HG03064 (cell line): ENCODE measurements at regions not wholly inside any gene's neighbourhood (a gene's known extent, or its start where the extent isn't known, plus 50 kb on each side); places are given as distances from the start of the nearest gene placed in this dataset.

Source experiments
- ATAC-seq: cut with Tn5 transposase; IDR thresholded peaks from one replicate; pipeline ENCODE4 v1.9.1; 2021; ENCODE audit warnings: low read depth; ENCODE audit not compliant: unreplicated experiment

DNA sequence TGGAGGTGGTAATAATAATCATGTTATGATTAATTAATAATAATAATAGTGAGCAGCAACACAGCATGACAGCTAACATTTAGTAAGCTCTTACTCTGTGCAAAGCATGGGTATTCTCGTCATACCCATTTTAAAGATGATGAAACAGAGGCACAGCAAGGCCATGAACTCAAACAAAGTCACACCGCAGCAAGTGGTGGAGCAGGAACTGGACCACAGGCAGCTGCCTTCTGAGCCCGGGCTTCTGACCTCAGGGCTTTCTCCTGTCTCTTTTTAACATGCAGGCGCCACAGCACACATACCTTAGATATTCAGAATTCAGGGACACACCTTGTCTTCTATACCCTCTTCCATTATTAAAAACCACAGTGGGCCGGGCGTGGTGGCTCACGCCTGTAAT is 50.7 kb upstream of the SPATA12 start:
- ATAC-seq: no peak

DNA sequence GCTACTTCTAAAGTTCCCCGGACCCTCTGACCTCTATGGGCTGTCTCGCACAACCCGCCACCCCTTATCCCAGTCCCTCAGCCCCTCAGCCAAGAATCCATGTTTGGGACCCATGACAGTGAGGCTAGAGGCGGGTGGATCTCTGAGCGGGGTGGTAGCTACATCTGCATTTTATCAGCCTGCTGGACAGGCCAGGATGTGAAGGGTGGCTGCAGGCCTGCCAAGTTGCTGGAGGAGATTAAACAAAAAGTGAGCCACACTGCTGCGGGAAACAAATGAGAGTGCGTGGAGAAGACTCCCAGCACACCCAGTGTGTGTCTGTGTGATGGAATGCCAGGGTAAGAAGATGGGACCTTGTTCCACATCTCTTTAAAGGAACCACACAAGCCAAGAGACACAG is 51.1 kb upstream of the SPATA12 start:
- ATAC-seq: no peak

DNA sequence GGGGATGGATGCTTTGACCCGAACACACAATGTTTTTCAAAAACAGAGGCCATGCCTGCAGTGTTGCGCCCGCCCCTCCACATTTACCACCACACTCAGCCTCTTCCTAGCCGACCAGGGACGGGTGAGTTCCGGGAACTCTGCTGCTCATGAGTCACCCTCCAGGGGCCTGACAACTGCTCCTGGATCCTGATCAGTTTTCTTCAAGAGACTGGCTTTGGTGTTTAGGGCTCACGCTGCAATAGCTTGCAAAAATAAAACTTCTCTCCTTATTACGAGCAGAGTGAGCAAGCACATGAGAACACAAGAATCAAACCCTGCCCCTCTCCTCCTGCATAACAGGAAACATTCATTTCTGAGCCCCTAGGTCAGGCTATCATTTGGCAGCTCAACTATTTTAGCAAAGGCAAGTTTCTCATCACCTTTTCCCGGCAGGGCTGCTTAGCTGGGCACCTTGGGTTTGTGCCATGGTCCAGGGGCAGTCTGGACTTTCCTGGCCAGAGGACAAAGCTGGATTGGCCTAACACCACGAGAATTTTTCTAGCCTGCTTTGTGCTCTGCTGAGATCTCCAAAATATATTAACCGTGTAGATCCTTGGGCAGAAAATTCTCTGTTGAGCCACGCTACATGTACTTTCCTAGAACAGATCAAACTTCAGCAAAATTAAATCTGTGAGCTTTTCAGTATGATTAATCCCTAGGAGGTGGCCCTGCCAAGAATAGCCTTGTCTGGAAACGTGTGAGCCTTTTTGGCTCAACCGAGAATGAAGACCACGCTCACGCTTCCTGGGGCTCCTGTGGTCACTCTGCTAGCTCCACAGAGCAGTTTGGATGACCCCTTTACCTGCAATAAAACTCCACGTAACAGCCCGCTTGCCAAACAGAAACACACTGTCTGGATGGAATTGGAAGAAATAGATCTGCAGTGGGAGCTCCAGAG is 52.7 kb upstream of the SPATA12 start:
- no peak for ATAC-seq

DNA sequence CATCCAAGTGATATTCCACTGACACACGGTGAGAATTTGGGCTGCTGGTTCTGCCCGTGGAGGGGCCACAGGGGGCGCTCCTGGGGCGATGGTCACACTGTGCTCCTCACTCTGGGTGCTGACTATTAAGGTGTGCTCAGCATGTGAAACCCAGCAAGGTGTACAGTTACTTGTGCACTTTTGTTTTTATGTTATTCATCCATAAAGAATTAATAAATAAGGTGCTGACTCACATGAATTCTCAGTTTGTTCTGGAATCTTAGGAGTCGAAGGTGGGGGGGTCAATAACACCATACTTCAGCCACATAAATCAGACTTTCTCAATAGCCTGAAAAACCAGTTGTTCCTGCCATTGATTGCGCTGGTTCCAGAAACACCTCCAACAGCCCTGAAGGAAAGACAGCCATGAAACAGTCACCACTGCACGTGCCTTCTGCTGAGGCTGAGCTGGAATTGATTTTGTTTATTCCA is 53.5 kb upstream of the SPATA12 start:
- ATAC-seq: no peak

DNA sequence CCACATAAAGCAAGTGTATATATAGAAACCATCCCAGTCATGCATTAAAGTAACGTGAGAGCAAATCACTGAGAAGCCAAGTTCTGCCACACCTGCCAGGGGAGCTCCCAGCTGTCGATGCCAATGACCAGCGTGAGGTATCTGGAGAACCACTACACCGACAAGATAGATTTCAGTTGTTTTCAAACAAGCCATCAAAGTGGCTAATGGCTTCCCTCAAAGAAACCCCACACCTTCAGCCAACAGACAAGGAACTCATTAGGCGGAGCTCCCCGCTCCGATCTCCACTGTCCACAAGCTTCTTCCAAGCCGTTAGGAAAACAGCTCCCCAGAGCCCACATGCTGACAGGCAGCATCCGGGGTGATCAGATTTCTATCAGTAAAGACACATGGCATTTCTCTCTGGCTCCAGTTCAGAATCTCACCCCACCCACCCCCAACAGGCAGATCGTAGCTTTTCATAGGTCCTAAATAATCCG is 54.2 kb upstream of the SPATA12 start:
- ATAC-seq: no peak

DNA sequence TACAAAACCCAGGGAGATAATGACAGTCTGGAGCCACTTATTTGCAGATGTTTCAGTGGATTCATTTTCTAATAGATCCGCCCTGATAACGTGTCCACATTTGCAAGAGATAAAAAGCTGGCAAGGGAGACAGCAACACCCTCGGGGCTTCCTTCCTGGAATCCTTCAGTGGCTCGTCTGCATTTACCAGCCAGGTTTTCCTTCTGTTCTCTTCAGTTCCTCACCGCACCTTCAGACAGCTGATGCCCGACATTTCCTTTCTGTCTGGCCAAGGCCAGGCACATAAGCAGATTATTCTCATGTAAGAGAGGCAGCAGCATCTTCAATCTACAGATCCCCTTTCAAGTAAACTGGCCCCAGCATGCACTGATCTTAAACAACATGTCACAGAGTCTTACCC is 56.2 kb upstream of the SPATA12 start:
- ATAC-seq: no peak

DNA sequence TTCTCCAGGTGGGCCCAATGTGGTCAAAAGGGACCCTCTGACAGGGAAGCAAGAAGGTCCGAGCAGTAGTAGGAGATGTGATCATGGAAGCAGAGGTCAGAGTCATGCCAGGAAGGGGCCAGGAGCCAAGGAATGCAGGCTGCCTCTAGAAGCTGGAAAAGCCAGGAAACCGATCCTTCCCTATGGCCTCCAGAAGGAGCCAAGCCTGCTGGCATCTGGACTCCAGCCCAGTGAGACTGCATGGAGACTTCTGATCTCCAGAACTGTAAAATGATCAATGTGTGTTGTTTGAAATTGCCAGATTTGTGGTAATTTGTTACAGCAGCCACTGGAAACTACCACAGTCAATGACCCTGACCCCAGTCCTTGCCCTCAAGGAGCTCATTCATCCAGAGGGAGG is 56.8 kb upstream of the SPATA12 start:
- ATAC-seq: no peak

DNA sequence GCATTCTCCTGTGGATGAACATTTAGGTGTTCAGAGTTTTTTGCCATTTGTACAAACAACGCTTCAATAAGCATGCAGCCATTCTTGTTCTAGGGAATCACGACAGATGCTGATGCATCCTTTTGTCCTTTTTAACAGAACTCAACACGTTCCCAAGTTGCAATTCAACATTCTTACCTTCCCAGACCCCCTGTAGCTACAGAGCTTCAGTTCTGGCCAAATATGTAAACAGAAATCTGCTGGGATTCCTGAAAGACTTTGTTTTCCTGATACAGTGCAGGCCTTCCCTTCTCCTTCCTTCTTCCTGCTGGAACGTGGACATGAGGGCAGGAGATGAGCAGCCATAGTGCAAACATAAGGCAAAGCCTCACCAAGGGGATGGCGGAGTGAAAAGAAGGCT is 59.1 kb upstream of the SPATA12 start:
- no peak for ATAC-seq

DNA sequence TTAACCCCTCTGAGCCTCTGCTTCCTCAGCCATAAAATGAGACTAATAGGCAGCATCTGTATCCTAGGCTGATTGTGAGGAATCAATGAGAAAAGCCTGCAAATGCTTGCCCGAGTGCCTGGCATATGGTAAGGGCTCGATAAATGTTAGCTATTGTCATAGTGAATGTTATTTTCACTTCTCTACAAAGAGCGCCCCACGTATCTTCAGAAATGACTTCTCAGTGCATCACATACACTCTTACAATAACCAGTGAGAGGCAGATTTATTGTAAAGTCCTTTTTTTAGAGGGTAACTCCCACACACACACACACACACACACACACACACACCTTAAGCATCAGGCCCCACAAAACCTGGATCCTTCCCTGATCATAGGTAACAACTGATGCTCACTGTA is 60.5 kb upstream of the SPATA12 start:
- ATAC-seq: no peak

DNA sequence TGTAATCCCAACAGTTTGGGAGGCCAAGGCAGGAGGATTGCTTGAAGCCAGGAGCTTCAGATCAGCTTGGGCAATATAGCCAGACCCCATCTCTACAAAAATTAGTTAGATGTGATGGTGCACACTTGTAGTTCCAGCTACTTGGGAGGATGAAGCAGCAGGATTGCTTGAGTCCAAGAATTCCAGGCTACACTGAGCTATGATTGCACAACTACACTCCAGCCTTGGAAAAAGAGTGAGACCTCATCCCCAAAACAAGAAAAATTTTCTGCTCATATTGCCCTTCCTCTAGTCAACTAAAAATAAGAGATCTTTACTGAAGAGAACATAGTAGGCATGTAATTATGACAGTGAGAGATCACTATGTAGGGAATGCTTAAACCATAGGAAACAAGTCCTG is 60.9 kb upstream of the SPATA12 start:
- no peak for ATAC-seq

DNA sequence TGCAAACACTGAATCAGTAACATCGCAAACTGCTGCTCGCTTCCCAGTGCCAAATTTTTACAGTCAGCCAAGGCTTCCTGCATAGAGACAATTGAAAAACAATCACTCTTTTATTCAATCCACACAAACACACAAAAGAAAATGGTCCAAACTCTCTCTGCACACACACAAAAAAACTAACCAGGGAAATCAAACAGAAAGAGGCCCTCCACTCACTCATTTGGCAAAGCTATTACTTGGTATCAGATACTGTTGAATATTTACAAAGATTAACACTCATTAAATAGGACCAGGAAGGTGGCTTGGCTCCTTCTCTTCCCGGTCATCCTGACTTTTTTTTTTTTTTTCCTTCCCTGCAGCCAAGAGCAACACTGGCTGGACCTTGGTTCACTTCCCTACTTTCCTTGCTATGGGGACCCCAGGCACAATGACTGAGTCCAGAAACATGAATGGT is 62.4 kb upstream of the SPATA12 start:
- ATAC-seq: no peak

DNA sequence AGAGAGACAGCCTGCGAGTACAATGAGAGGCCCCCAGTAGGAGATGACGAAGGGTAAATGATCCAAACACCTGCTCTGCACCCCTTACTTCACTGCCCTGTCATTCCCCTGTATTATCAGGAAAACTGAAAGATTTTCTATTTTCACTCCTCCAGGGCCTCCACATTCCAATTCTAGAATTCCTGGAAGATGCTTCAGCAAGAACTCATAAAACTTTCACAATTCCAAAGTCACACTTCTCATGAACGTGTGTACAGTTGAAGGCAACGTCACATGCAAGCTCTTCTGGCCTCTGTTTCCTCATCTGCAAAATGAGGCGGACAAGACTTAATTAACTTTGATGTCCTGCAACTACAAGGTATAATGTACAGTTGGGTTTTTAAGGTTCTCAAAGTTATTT is 62.8 kb upstream of the SPATA12 start:
- ATAC-seq: no peak

DNA sequence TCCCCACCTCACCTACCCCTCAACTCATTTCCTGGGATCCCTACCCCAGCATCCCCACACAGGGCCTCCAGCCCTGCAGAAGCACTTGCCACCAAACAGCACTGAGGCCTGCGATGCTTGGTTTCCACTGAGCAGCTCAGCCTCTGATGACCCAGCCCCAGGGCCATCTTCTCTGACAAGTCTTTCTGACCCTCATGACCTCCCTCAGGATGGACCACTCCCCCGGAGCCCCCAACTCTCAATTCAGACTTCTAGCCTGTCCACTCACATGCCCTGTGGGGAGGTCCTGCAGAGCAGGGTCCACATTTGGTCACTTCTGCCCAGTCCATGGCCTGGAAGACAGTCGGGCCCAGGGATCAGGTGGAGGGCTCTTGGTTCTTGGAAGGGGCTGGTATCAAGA is 63.4 kb upstream of the SPATA12 start:
- ATAC-seq: no peak

DNA sequence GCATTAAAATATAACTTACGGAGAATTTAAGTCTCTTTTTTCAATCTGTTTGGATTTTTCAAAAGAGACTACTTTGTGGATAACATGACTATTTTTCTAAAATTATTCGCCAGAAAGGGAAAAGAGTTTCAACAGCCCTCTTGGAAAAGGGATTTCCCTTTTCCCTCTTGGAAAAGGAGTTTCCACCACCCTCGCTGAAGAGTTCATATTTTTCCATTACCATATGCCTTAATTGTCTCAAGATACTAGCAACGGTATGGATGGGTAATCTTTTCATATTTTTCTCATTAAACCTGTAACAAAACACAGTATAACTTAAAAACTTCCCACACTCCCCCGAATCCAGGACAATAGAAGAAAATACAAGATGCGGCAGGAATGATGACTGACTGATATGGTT is 66.1 kb upstream of the SPATA12 start:
- ATAC-seq: no peak

DNA sequence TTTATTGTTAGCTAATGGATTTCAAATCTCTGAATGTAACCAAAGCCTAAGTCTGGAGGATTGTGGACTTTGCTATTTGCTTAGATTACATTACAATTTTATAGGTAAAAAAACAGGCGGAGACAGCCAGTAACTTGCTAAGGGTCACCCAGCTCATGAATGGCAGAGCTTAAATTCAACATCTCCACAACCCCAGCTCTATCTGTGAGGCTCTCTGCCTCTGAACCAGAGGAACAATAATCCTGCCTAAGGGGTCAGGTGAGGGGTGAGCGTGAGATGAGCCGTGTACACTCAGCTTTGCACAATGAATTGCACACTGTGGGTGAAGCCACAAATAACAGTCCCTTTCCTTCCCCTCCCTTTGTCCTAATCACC is 69.8 kb upstream of the SPATA12 start:
- no peak for ATAC-seq

DNA sequence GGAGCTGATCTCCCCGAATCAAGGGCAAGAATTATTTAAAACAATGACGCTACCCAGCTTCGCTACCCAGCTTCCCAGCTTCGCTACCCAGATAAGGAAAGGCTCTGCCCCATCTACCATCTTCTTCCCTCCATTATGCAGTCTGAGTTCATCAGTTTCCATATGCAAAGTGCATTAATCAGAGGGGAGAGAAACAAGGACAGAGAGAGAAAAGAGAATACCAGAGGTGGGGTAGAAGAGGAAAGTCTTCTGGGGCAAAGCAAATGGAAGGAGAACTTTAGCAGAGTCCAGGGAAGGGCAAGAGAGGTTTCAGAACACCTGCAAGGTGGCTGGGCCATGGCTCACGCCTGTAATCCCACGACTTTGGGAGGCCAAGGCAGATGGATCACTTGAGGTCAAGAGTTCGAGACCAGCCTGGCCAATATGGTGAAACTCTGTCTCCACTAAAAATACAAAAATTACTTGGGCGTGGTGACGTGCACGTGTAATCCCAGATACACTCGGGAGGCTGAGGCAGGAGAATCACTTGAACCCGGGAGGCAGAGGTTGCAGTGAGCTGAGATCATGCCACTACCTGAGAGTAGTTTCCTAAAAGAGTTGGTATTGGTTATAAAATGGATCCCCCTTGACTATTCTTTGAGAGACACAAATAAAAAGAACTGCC is 70.4 kb upstream of the SPATA12 start:
- ATAC-seq: no peak

DNA sequence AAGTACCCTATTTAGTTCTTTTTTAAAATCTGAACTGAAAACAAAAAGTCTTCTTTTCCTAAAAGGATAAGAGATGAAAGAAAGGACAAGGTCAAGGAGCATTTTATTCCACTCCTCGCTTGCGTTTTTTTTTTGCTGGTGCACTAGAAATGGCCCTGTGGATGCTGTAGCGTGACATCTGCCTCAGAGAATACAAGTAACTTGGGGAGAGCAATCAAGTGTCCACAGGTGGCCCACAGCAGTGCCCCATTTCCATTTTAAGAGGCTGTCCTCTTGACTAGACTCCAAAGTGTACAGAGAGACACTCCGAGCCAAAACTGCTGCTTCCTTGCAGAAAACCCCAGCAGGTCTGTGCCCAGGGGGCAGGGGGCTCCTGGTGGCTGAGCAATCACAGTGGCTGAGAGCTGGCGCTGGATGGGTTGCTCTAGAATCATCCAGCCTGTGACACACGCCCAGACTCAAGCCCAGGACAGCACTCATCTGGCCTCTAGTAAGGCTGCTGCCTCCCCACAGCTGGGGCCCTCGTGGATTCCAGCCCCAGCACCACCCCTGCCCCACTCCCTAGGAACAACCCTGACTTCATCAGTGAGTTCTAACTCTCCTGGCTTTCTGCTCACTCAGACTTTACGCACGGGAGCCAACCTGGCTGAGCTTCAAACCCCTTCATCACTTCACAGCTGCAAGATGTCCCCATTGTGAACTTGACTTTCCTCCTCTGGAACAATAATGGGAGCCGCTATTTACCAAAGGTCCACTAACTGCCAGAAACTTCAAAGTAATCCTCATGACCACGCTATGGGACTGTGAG is 71.1 kb upstream of the SPATA12 start:
- peak; percentile 23 for ATAC-seq

DNA sequence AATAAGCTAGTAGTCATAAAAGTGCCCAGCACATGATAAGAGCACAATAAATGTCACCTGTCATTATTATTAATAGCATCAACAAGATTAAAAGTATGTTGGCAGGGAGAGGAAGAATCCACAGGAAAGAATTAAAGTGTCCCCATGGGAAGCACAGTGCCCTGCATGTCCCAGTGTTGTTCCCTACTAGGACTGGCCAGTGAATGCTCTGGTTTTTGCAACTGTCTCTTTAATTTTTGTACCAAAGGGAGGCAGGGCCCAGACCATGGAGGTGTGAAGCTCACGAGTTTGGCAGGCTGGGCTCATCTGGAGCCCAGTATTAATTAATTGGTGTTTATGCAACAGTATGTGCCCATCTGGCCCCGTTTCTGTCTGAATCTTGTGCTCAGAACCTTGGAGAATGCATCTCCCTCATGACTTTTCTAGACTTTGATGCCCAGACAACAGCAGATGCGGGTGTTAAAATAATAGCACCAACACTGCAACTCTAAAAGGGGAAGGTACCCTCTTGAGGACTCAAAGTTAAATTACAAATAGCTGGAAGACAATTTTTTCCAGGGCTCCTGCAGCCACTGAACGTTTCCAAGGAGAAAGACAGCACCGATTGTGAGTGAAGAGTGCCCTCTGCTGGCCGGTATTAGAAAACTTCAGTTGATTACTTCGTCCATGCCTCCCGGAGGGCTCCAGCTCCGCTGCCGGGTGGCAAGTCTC is 71.9 kb upstream of the SPATA12 start:
- peak; percentile 67 for ATAC-seq

DNA sequence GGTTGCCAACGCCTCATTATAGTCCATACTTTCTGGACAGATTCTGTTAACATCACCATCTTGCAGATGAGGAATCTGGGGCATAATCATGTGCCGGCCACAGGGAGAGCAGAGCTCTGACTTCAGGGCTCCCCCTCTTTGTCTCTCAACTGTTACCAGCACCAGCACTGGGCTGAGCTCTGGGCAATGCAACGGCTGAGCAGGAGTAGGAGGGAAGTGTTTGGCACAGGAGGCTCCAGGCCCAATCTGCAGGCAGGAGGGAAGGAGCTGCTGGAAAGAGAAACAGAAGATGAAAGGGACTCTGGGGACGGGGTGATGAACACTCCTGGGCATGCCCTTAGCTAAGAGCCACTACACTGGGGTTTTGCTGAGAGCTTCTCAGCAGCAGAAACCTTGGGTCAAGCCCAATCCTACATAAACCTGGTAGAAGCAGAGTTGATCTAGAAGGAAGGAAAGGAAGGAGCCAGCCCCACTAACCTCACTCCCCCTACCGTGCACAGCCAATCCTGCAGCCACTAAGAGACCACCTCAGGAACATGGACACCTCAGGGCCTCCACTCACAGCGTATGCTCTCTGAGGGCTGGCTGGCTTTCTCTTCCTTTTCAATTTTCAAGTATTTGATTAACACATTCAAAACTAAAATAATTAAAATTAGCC is 73.1 kb upstream of the SPATA12 start:
- no peak for ATAC-seq

DNA sequence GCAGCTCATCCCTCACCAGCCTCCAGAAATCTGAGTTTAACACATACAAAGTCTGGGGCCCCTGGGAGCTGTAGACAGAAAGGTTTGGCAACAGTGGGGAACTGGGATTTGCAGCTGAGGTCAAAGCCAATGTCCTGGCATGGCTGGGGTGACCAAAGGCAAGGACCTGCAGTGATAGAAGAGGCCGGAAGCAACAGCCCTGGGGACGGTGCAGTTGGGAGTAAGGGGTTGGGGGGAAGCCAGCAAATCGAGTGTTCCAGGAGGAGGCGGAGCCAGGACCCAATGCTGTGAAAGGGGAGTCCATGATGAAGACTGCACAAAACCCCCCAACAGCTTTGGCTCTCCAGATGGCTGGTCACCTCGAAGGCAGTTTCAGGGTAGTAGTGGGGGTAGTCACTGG is 74.1 kb upstream of the SPATA12 start:
- no peak for ATAC-seq
